Keratinocyte (primary cell): ENCODE measurements at regions not wholly inside any gene's neighbourhood (a gene's known extent, or its start where the extent isn't known, plus 50 kb on each side); places are given as distances from the start of the nearest gene placed in this dataset.

Source experiments
- EZH2 ChIP-seq: IDR thresholded peaks from one replicate; pipeline ENCODE4 v1.6.1; 2012; ENCODE audit warnings: inconsistent platforms, mild to moderate bottlenecking, low read length, moderate library complexity
- TF ChIP-seq, protein P1 (sequence below), 3 experiments: IDR thresholded peaks in 1 of 3; conservative IDR thresholded peaks in 1 of 3; optimal IDR thresholded peaks in 1 of 3; 2 replicates in 2 of 3; 3 replicates in 1 of 3; pipeline versions ENCODE3 to v1.5.1; 2011; ENCODE audit warnings: low read length in 3 of 3, mild to moderate bottlenecking in 3 of 3, moderate library complexity in 2 of 3, control low read depth in 1 of 3, inconsistent platforms in 1 of 3; ENCODE audit not compliant: insufficient read depth in 2 of 3; ENCODE audit errors: extremely low read depth in 1 of 3

DNA sequence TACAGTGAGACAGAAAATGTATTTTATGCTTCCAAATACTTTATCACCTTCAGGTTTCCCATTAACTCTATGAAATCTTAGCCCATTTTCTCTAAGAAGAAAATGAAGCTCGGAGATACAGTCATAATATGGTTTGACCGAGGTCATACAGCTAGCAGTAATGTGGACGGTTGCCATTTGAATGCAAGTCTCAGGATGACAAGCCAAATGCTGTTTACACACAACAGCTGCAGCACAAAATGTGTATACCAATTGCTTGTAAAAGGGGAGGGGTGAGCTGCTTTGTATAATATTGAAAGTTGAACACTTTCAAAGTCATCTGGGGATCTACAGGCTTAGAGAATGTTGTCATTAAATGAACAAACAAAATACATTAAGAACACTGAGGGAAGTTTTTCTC, 93.8 kb upstream of the FSIP2 start:
- TF ChIP-seq, protein P1, sequence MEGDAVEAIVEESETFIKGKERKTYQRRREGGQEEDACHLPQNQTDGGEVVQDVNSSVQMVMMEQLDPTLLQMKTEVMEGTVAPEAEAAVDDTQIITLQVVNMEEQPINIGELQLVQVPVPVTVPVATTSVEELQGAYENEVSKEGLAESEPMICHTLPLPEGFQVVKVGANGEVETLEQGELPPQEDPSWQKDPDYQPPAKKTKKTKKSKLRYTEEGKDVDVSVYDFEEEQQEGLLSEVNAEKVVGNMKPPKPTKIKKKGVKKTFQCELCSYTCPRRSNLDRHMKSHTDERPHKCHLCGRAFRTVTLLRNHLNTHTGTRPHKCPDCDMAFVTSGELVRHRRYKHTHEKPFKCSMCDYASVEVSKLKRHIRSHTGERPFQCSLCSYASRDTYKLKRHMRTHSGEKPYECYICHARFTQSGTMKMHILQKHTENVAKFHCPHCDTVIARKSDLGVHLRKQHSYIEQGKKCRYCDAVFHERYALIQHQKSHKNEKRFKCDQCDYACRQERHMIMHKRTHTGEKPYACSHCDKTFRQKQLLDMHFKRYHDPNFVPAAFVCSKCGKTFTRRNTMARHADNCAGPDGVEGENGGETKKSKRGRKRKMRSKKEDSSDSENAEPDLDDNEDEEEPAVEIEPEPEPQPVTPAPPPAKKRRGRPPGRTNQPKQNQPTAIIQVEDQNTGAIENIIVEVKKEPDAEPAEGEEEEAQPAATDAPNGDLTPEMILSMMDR (optimal IDR thresholded peaks at IDR 0.05 in 1 of 3, IDR thresholded peaks at IDR 0.05 in 1 of 3, conservative IDR thresholded peaks at IDR 0.05 in 1 of 3; ENCODE audit: extremely low read depth in 1 of 3, insufficient read depth in 2 of 3, low read length in 3 of 3), result no peak
- TF ChIP-seq EZH2, result no peak
